ENCODE measurements at regions not wholly inside any gene's neighbourhood (a gene's known extent, or its start where the extent isn't known, plus 50 kb on each side); places are given as distances from the start of the nearest gene placed in this dataset.

- no peak for TF ChIP-seq CTCF (IDR thresholded peaks at IDR 0.05)
Measured at GRCh38 chrX:16319929-16320328, 152.6 kb downstream of the MAGEB17 start.

GRCh38 chrX:16320765-16321355, 153.6 kb downstream of the MAGEB17 start:
- no peak for DNase-seq
- no peak overlapping the region for H3K4me3 ChIP-seq
- H3K27ac ChIP-seq = no peak overlapping the region
- ATAC-seq = no peak
- no peaks in the 10 kb centered on the region for H3K4me1 ChIP-seq
- no peaks in the 10 kb centered on the region for H3K27me3 ChIP-seq
- no peaks in the 10 kb centered on the region for H3K36me3 ChIP-seq
- H3K9me3 ChIP-seq = no peaks in the 10 kb centered on the region
- no peak for TF ChIP-seq CTCF (IDR thresholded peaks at IDR 0.05)
- intact Hi-C loops (cut with DNase I) = no loop called here

More at GRCh38 chrX:16319929-16320328, 152.6 kb downstream of the MAGEB17 start:
- intact Hi-C loops (cut with DNase I) = no loop called here
- Histone ChIP-seq H3K4me3 (no peak overlapping the region), H3K27me3 (no peaks in the 10 kb centered on the region), H3K27ac (no peak overlapping the region), H3K4me1 (no peaks in the 10 kb centered on the region), H3K36me3 (no peaks in the 10 kb centered on the region), H3K9me3 (no peaks in the 10 kb centered on the region)
- ATAC-seq (no peak), DNase-seq (no peak)

GRCh38 chrX:16333453-16333852, 166.2 kb downstream of the MAGEB17 start:
- ATAC-seq = no peak
- Histone ChIP-seq H3K36me3 (no peaks in the 10 kb centered on the region), H3K27ac (no peak overlapping the region), H3K9me3 (no peaks in the 10 kb centered on the region), H3K4me3 (no peak overlapping the region), H3K4me1 (no peaks in the 10 kb centered on the region), H3K27me3 (no peaks in the 10 kb centered on the region)
- no peak for DNase-seq
- intact Hi-C loops (cut with DNase I) = no loop called here
- no peak for TF ChIP-seq CTCF (IDR thresholded peaks at IDR 0.05)

GRCh38 chrX:16335181-16335580, 167.9 kb downstream of the MAGEB17 start:
- H3K27me3 ChIP-seq = no peaks in the 10 kb centered on the region
- H3K4me1 ChIP-seq = no peaks in the 10 kb centered on the region
- no peak for DNase-seq
- H3K36me3 ChIP-seq = no peaks in the 10 kb centered on the region
- no peak for ATAC-seq
- TF ChIP-seq CTCF (IDR thresholded peaks at IDR 0.05) = no peak
- intact Hi-C loops (cut with DNase I) = no loop called here
- no peaks in the 10 kb centered on the region for H3K9me3 ChIP-seq
- no peak overlapping the region for H3K27ac ChIP-seq
- H3K4me3 ChIP-seq = no peak overlapping the region

GRCh38 chrX:16347968-16348670, 180.8 kb downstream of the MAGEB17 start:
- no peaks in the 10 kb centered on the region for H3K4me1 ChIP-seq
- H3K9me3 ChIP-seq = no peaks in the 10 kb centered on the region
- no peaks in the 10 kb centered on the region for H3K27me3 ChIP-seq
- no peak overlapping the region for H3K4me3 ChIP-seq
- ATAC-seq (no peak), DNase-seq (no peak)
- no peaks in the 10 kb centered on the region for H3K36me3 ChIP-seq
- H3K27ac ChIP-seq = no peak overlapping the region
- intact Hi-C loops (cut with DNase I) = no loop called here
- TF ChIP-seq CTCF (IDR thresholded peaks at IDR 0.05) = no peak

Data from upper lobe of right lung (tissue), 1 donor.